ENCODE measurements at regions not wholly inside any gene's neighbourhood (a gene's known extent, or its start where the extent isn't known, plus 50 kb on each side); places are given as distances from the start of the nearest gene placed in this dataset.

- H3K4me1 Mint-ChIP-seq (ENCODE audit: low read depth), result peaks cover 9% of the 10 kb centered on the region
- H3K9me3 Mint-ChIP-seq (ENCODE audit: low read depth), result no peaks in the 10 kb centered on the region
- H3K27ac Mint-ChIP-seq (ENCODE audit: unreplicated experiment), result no peak overlapping the region
- H3K27me3 Mint-ChIP-seq (ENCODE audit: low read depth), result peaks cover 3% of the 10 kb centered on the region
- H3K4me3 Mint-ChIP-seq (ENCODE audit: unreplicated experiment), result no peak overlapping the region
- no peak for TF ChIP-seq CTCF (IDR thresholded peaks at IDR 0.05)
- DNase-seq (ENCODE audit: low spot score), result no peak
- H3K36me3 Mint-ChIP-seq (ENCODE audit: low read depth), result no peaks in the 10 kb centered on the region
Observed at GRCh38 chr9:99326917-99327189, 104.8 kb downstream of the SEC61B start.

- no peaks in the 10 kb centered on the region for H3K36me3 Mint-ChIP-seq (ENCODE audit: low read depth)
Observed at GRCh38 chr9:99327667-99328066, 105.6 kb downstream of the SEC61B start.

GRCh38 chr9:99335280-99335679, 113.2 kb downstream of the SEC61B start:
- Mint-ChIP-seq H3K27me3 (ENCODE audit: low read depth) (no peaks in the 10 kb centered on the region), H3K4me1 (ENCODE audit: low read depth) (no peaks in the 10 kb centered on the region)

More at GRCh38 chr9:99327667-99328066, 105.6 kb downstream of the SEC61B start:
- DNase-seq (ENCODE audit: low spot score), result no peak
- Mint-ChIP-seq H3K4me1 (ENCODE audit: low read depth) (peaks cover 9% of the 10 kb centered on the region), H3K9me3 (ENCODE audit: low read depth) (no peaks in the 10 kb centered on the region), H3K4me3 (ENCODE audit: unreplicated experiment) (no peak overlapping the region), H3K27me3 (ENCODE audit: low read depth) (peaks cover 3% of the 10 kb centered on the region), H3K27ac (ENCODE audit: unreplicated experiment) (no peak overlapping the region)
- no peak for TF ChIP-seq CTCF (IDR thresholded peaks at IDR 0.05)

GRCh38 chr9:99336005-99336404, 113.9 kb downstream of the SEC61B start:
- Mint-ChIP-seq H3K36me3 (ENCODE audit: low read depth) (no peaks in the 10 kb centered on the region), H3K9me3 (ENCODE audit: low read depth) (no peaks in the 10 kb centered on the region), H3K27ac (ENCODE audit: unreplicated experiment) (no peak overlapping the region), H3K27me3 (ENCODE audit: low read depth) (no peaks in the 10 kb centered on the region), H3K4me1 (ENCODE audit: low read depth) (no peaks in the 10 kb centered on the region), H3K4me3 (ENCODE audit: unreplicated experiment) (no peak overlapping the region)
- DNase-seq (ENCODE audit: low spot score), result no peak
- no peak for TF ChIP-seq CTCF (IDR thresholded peaks at IDR 0.05)

More at GRCh38 chr9:99335280-99335679, 113.2 kb downstream of the SEC61B start:
- Mint-ChIP-seq H3K27ac (ENCODE audit: unreplicated experiment) (no peak overlapping the region), H3K4me3 (ENCODE audit: unreplicated experiment) (no peak overlapping the region), H3K36me3 (ENCODE audit: low read depth) (no peaks in the 10 kb centered on the region), H3K9me3 (ENCODE audit: low read depth) (no peaks in the 10 kb centered on the region)
- TF ChIP-seq CTCF (IDR thresholded peaks at IDR 0.05), result no peak
- no peak for DNase-seq (ENCODE audit: low spot score)

GRCh38 chr9:99336531-99336930, 114.4 kb downstream of the SEC61B start:
- no peak overlapping the region for H3K27ac Mint-ChIP-seq (ENCODE audit: unreplicated experiment)
- no peaks in the 10 kb centered on the region for H3K9me3 Mint-ChIP-seq (ENCODE audit: low read depth)
- TF ChIP-seq CTCF (IDR thresholded peaks at IDR 0.05), result no peak
- no peaks in the 10 kb centered on the region for H3K36me3 Mint-ChIP-seq (ENCODE audit: low read depth)
- H3K4me3 Mint-ChIP-seq (ENCODE audit: unreplicated experiment), result no peak overlapping the region
- H3K27me3 Mint-ChIP-seq (ENCODE audit: low read depth), result no peaks in the 10 kb centered on the region
- no peaks in the 10 kb centered on the region for H3K4me1 Mint-ChIP-seq (ENCODE audit: low read depth)
- no peak for DNase-seq (ENCODE audit: low spot score)

All from chondrocyte (in vitro differentiated cells).